Panc1 (cell line): ENCODE measurements at regions not wholly inside any gene's neighbourhood (a gene's known extent, or its start where the extent isn't known, plus 50 kb on each side); places are given as distances from the start of the nearest gene placed in this dataset.

Source experiments
- ATAC-seq: fragments of 200-7000 bp; cut with Tn5 transposase; 2 replicates; pipeline ENCODE4 v1.9.1; 2020; ENCODE audit warnings: mild to moderate bottlenecking, moderate library complexity
- BruUV-seq: library from RNA; stranded (reverse); fragments of 400-500 nt; replicated peaks from 2 replicates; lab custom pipeline; 2021; lab: Mats Ljungman, UMichigan
- CTCF ChIA-PET: fragments of 300-600 bp; sonication (Branson Sonifier 250); formaldehyde crosslinking; loops from one replicate; lab custom pipeline; 2022; ENCODE audit warnings: antibody characterized with exemption; lab: Charles Lee
- POLR2A ChIA-PET: fragments of 300-600 bp; sonication (Branson Sonifier 250); formaldehyde crosslinking; loops from one replicate; lab custom pipeline; 2022; ENCODE audit warnings: antibody characterized with exemption; lab: Charles Lee
- DNase-seq: peaks from one replicate; pipeline ENCODE4 v3.0.0-alpha.2; 2010; ENCODE audit warnings: low read depth, low spot score
- H3K27ac ChIP-seq: 2 replicates; pipeline ENCODE4 v1.5.1; 2011; ENCODE audit warnings: mild to moderate bottlenecking, low read length, inconsistent platforms
- H3K27me3 ChIP-seq: fragments of 200-500 bp; sonication (Bioruptor generic); 2 replicates; pipeline ENCODE4 v1.6.0; 2014; ENCODE audit warnings: low read length, inconsistent platforms; ENCODE audit not compliant: control insufficient read depth, insufficient read depth
- H3K36me3 ChIP-seq: fragments of 200-500 bp; sonication (Bioruptor generic); 2 replicates; pipeline ENCODE4 v1.5.1; 2014; ENCODE audit warnings: inconsistent platforms, mild to moderate bottlenecking, low read length, moderate library complexity; ENCODE audit not compliant: control insufficient read depth, insufficient read depth
- H3K4me1 ChIP-seq: 2 replicates; pipeline ENCODE4 v1.5.1; 2011; ENCODE audit warnings: inconsistent platforms, mild to moderate bottlenecking, low read length, moderate library complexity; ENCODE audit not compliant: control insufficient read depth, insufficient read depth
- H3K4me3 ChIP-seq, 2 experiments: 2 replicates each; pipeline ENCODE4 v1.5.1; 2011 to 2012; ENCODE audit warnings: low read depth in 2 of 2, low read length in 2 of 2, mild to moderate bottlenecking in 2 of 2, inconsistent platforms in 1 of 2, moderate library complexity in 1 of 2
- H3K9me3 ChIP-seq: fragments of 200-500 bp; sonication (Bioruptor generic); 2 replicates; pipeline ENCODE4 v1.5.1; 2014; ENCODE audit warnings: low read depth, mild to moderate bottlenecking, inconsistent platforms, low read length, moderate library complexity; ENCODE audit not compliant: control insufficient read depth, insufficient read depth
- CTCF ChIP-seq: fragments of 450-650 bp; IDR thresholded peaks from 2 replicates; pipeline ENCODE4 v1.5.1; 2017; ENCODE audit warnings: mild to moderate bottlenecking
- POLR2AphosphoS5 ChIP-seq: IDR thresholded peaks from 2 replicates; pipeline ENCODE4 v1.6.1; 2012; ENCODE audit warnings: mild to moderate bottlenecking, low read depth, low read length, moderate library complexity
- REST ChIP-seq, 2 experiments: IDR thresholded peaks; 2 replicates each; pipeline ENCODE4 v1.6.1; 2011 to 2012; ENCODE audit warnings: low read depth in 2 of 2, control low read depth in 1 of 2, low read length in 1 of 2, mild to moderate bottlenecking in 1 of 2, moderate library complexity in 1 of 2; ENCODE audit not compliant: insufficient read depth in 1 of 2
- SIN3A ChIP-seq: IDR thresholded peaks from 2 replicates; pipeline ENCODE4 v1.6.1; 2012; ENCODE audit warnings: low read depth, mild to moderate bottlenecking, low read length, moderate library complexity, borderline replicate concordance; ENCODE audit not compliant: insufficient read depth
- TCF7L2 ChIP-seq: IDR thresholded peaks from 2 replicates; pipeline ENCODE4 v1.6.1; 2011; ENCODE audit warnings: mild to moderate bottlenecking, low read depth, low read length, inconsistent platforms
- in situ Hi-C: cut with HindIII; loops from 2 replicates; pipeline ENCODE4 v1.10.0; 2016; ENCODE audit warnings: low sequenced_read_pairs, low pct_unique_long_range_greater_than_20kb
- intact Hi-C: fragments of 100-400 bp; cut with micrococcal nuclease; formaldehyde crosslinking; loops from one replicate; pipeline ENCODE4 v1.10.0; 2022; ENCODE audit not compliant: unreplicated experiment

DNA sequence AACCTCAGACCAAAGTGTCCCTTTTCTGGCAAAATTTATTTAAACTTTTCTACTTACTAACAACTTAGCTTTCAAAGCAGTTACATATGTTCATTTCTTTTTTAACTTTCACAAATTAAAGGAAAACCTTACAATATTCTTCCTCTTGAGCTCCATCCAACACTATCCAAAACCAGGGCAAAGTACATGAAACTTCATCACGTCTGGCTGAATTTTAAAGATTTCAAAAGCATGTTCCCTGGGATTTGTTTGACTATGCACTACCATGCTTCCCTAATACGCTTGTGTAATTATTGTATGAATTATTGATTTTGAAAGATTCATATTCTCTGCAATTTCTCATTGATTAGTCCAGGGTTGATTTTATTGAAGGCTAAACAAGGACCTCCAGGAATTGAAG lies 343.1 kb upstream of the TMPO start:
- DNase-seq = no peak
- CTCF ChIA-PET = no interaction called here
- POLR2A ChIA-PET = interaction anchor here (0.6 kb wide), 1 partner anchor 16 kb away, joined by 3 read pairs; no protein-coding TSS in a partner anchor
- H3K27me3 ChIP-seq = no peaks in the 10 kb centered on the region
- in situ Hi-C loops = no loop called here
- no peaks in the 10 kb centered on the region for H3K9me3 ChIP-seq
- H3K4me3 ChIP-seq = no peak overlapping the region
- no peaks in the 10 kb centered on the region for H3K4me1 ChIP-seq
- intact Hi-C loops = no loop called here
- no peaks in the 10 kb centered on the region for H3K36me3 ChIP-seq
- no peak overlapping the region for H3K27ac ChIP-seq
- BruUV-seq = no TSS peak
- no peak for ATAC-seq
- no peak for TF ChIP-seq CTCF

DNA sequence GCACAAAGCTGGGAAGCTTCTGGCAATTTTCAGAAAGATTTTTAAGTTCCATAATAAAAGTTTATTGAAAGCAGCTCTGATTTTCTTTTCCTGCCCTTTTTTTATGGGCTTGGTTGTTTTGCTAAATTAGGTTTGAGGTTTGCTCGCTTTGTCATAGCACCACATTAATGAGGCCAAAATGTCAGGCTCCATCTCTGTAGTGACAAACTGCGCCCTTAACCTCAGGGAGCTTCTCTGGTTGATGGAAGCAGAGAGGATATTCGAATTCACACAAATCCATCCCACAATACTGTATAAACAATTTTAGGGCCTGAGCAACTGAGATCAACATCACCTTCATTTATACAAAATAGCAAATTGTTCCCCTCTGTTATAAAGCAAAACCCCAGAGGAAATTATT lies 342.6 kb upstream of the TMPO start:
- in situ Hi-C loops (no loop called here), intact Hi-C loops (no loop called here)
- POLR2A ChIA-PET = no interaction called here
- H3K27ac ChIP-seq = no peak overlapping the region
- no peaks in the 10 kb centered on the region for H3K27me3 ChIP-seq
- no peaks in the 10 kb centered on the region for H3K9me3 ChIP-seq
- DNase-seq (no peak), ATAC-seq (no peak)
- BruUV-seq = no TSS peak
- no peaks in the 10 kb centered on the region for H3K36me3 ChIP-seq
- CTCF ChIA-PET = no interaction called here
- H3K4me1 ChIP-seq = no peaks in the 10 kb centered on the region
- no peak overlapping the region for H3K4me3 ChIP-seq
- TF ChIP-seq SIN3A (no peak), REST (IDR thresholded peaks at IDR 0.05; ENCODE audit: insufficient read depth in 1 of 2, low read depth in 2 of 2, low read length in 1 of 2) (no peak), TCF7L2 (no peak), POLR2AphosphoS5 (no peak), CTCF (no peak)
